Nucleus accumbens (tissue), 56 donors: ENCODE measurements at regions not wholly inside any gene's neighbourhood (a gene's known extent, or its start where the extent isn't known, plus 50 kb on each side); places are given as distances from the start of the nearest gene placed in this dataset.

Experiments
- DNase-seq, 56 donors: peaks; one replicate each; lab custom pipeline; 2025; lab: John Stamatoyannopoulos, UW

DNA sequence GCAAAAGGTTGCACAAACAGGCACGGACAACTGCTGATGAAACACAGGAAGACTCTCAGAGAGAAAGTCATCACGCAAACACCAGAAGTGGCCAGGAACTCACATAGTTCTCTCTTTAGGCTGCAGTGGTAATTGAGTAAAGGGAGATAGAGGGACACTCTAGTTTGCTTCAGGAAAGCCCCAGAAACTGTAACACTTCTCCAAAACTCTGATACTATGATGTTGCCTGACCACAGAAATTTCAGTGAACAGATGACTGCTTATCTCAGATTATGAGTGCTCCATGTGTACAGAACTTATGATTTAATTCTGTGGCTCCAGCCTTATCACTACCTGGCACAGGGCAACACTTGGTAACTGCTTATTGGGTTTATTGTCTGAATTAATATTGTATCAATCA is 311.5 kb upstream of the GYPC start:
- DNase-seq, result no peak

DNA sequence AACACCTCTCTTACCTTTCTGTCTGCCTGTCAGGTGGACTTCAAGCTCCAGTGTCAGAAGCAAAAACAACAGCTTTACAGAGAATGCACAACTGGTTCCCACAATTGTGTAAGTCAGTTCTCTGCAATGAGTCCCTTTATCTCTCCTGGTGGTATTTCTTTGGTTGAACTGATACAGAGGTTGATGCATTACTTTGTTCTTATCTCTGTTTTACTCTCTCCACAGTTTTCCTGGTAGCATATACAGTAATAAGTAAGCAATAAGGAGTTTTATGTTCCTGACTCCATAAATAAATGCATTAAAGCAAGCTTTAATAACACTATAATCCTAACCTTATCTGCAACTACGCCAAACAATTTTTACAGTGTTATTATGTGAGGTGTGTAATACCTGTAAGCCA is 310.3 kb upstream of the GYPC start:
- DNase-seq, result no peak

DNA sequence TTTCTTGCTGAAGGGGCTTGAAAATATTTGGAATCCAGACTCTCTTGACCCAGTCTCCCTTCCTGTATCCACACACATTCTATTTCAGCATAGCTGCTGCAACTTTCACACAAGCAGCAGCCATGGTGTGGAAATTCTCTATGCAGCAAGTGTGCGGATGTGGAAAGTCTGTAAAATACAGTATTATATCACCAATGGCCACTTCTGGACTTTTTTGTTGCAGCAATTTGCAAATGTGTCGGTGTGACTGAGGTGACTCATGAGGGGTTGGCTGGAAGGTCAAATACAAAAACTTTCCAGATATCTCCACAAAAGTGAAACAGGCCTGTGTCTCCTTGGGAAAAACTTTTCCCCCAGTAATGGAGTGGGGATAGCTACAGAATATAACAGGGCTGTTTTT is 299.3 kb upstream of the GYPC start:
- no peak for DNase-seq

DNA sequence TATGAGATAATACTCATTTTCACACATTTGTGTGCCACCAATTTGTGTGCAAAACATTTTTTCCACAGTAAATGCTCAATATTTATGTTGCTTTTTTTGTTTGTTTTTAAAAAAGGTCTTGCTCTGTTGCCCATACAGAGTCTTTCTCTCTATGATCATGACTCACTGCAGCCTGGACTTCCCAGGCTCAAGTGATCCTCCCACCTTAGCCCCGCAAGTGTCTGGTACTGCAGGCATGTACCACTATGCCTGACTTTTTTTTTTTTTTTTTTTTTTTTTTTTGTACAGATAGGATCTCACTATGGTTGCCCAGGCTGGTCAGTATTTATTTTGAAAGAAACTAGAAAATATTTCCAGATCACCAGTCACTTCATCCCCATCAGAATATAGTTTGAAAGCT is 297.8 kb upstream of the GYPC start:
- no peak for DNase-seq

DNA sequence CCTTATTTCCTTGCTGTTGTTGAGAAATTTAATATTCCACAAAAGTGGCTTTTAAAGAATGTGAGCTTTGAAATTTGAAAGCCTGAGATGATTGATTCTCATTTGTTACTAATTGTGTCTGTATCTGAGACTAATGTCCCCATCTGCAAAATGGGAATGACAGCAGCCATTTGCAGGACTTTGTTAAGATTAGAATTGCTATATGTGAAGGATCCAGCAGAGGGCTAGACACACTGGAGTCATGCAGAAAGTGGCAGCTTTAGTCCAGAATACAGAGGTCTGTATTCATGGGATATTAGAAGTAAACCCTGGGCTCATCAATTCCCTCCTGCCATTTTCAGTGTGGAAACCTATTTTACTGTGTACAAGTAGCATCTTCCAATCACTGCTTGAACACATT is 296.5 kb upstream of the GYPC start:
- DNase-seq, result no peak

DNA sequence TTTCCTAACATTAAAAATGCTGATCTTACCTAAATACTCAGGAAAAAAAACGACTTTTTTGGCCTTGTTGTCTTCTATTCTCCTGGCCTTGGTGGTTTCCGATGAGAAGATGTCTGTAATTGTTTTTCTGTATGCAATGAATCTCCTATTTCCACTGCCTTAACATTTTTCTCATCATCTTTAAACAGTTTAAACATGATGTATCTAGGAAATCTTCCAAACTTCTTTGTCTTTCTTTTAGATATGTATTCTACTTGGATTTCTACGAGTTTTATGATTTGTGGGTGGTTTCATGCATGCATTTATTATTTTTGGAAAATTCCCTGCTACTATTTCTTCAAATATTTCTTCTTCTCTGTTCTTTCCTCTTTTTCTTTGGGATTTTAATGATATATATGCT is 288.6 kb upstream of the GYPC start:
- DNase-seq, result no peak

DNA sequence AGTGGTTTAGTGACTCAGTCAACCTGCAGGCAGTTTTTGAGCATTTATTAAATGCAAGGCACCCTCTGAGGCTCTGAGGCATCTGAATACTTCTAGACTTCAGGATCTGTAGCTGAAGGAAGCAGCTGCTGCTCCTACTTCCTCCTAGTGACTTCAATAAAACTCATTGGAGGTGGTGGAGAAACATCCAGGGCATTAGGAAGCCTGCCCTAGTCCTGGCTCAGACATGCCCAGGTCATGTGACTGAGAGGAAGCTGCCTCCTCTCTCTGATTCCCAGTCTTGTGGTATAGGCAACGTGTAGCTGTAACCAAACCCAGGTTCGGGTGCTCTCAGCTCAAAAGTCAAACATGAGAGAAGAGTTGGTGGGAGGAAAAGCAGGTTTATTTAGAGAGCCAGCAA is 287.2 kb upstream of the GYPC start:
- peak in 5 of 56 donors; percentile 2 to 26 (median 5) for DNase-seq

DNA sequence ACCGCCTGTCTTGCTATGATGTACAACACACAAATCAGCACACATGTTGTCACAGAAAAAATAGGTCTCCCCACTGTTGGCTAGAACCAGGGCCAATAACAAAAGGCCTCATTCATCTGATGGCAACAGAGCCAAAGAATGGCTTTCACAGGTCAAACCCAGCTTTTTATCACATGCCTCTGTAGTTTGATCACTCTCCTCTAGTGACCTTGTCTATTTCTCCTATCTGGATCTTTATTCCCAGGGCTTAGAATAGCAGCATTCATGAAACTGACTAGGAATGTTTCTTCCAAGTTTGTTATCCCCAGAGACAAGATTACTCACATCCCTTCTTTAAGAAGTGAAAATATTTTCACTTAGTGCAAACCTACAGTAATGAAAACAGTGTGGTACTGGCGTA is 285.8 kb upstream of the GYPC start:
- no peak for DNase-seq

DNA sequence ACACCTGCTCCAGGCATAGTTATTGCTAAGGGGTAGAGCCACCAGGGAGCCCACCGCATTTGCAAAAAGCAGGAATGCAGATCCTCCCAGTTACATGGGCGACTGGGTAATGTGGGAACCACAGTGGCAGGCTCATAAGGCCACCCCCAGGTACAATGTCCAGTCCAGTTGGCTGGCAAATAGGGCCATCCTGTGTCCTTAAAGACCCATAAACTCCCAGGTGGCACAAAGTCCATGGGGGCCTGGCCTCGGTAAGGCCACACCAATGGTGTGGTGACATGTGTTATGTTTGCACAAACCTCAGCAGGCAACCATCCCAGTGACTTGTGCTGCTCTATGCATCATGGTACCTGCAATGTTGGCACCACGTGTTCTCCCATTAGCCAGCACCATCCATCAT is 283.6 kb upstream of the GYPC start:
- DNase-seq, result no peak

DNA sequence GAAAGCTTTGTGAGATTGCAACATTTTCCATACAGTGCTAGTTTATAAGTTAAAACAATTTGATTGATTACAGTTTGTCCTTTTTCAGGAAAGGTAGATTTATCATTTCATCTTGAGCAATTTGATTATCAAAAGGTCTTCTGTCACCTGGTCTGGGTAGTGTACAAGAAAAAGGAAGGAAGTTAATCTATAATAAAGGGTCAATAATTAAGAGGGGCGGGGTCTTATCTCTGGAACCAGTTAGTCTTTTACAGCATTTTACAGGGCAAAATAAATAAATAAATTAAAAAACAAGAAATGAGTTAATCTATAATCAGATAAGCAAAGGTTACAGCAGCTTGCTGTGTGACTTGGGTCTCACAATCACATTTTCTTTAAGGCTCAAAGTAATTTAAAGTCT is 277.8 kb upstream of the GYPC start:
- DNase-seq, result no peak

DNA sequence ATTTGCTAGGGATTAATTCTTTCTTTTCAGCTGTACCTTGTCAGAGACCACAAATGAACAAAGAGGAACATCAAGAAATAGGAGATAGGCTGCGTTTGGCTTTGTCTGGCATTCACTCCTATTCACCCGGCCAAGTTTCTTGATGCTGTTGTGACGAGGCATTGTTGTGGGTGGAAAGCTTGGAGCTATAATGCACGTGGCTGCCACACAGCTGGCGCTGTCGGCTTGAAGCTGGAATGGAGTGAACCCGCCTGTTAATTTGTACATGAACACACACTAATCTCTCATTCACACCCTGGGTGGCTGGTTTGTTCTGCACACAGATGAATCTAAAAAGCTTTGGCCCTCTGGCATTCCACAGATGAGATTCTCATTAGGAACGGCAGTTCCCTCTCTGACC is 274.9 kb upstream of the GYPC start:
- peak in 20 of 56 donors; percentile 6 to 58 (median 24) for DNase-seq

DNA sequence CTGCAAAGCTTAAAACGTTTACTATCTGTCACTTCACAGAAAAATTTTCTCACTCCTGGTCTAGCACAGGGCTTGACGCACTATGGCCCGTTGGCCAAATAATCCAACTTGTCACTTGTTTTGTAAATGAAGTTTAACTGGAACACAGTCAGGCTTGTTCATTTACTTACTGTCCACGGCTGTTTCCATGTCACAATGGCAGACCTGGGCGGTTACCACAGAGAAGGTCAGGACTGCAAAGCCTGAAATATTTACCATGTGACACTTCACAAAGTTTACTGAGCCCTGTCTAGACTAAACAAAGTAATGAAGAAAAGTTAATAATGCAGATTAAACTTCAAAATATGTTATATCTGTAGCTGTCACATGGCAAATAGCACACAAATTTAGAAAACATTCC is 273.0 kb upstream of the GYPC start:
- no peak for DNase-seq

DNA sequence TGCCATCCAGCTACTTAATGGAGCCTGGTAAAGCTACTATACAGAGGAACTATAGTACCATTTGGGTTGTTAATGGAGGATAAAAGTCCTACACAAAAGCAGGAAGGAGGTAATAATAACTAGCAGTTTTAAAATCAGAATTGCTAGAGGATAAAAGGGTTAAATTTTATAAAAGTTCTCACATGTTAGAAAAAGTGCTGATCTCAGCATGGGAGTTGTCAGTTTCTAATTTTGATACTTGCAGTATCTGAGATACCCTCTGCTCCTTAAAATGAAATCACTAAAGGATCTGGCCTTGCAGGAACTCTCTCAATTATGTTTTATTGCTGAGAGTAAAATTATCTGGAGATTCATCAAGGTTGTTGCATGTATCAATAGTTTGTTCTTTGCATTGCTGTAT is 272.2 kb upstream of the GYPC start:
- DNase-seq, result no peak

DNA sequence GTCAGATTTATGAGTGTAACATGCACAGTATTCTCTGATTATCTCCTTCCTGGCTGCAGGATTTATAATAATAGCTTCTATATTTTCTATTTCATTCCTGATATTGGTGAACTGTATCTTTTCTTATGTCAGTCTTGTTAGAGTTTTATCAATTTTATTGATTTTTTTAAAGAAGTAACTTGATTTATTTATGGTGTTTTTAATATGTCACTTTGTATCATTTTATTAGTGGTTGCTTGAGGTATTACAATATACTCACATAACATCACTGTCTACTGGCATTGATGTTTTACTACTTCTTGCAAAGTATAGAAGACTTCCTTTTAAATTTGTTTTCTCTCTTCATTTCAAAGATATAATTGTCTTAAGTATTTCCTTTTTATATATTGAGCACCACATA is 270.5 kb upstream of the GYPC start:
- no peak for DNase-seq

DNA sequence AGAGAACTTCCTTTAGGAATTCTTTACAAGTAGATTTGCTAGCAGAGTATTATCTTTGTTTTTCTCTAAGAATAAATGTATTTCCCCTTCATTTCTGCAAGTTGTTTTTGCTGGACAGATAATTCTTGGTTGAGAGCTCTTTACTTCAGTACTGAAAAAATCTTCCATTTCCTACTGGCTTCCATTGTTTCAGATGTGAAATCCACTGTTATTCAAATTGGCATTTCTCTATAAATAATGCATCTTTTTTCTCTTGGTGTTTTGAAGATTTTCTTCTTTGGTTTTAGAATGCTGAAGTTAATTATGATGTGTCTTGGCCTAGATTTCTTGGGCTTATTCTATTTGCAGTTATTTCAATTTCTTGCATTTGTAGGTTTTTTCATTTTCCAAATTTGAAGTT is 270.0 kb upstream of the GYPC start:
- no peak for DNase-seq

DNA sequence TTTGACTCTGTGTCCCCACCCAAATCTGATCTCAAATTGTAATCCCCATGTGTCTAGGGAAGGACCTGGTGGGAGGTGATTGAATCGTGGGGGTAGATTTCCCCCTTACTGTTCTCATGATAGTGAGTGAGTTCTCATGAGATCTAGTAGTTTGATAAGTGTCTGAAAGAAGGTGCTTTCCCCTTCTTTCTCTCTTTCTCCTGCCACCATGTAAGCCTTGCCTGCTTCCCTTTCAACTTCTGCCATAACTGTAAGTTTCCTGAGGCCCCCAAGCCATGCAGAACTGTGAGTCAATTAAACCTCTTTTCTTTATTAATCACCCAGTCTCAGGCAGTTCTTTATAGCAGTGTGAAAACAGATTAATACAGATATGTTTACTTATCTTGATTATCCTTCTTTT is 266.5 kb upstream of the GYPC start:
- no peak for DNase-seq

DNA sequence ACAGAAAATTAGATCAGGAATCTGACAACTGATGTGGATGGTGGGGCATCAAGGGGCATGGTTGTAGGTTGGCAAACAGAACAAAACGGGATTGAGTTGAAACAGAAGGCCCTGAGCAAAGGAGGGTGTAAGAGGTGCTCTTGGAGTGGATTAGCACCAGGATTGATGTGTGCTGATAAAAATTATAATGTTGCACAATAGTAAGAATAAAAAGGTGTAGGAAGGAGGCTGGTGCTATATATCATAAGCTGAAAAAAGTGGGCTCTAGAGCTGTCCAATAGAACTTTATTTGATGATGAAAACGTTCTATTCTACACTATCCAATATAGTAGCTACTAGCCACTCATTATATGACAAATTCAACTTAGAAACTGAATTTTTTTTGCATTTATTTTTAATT is 263.1 kb upstream of the GYPC start:
- DNase-seq, result no peak

DNA sequence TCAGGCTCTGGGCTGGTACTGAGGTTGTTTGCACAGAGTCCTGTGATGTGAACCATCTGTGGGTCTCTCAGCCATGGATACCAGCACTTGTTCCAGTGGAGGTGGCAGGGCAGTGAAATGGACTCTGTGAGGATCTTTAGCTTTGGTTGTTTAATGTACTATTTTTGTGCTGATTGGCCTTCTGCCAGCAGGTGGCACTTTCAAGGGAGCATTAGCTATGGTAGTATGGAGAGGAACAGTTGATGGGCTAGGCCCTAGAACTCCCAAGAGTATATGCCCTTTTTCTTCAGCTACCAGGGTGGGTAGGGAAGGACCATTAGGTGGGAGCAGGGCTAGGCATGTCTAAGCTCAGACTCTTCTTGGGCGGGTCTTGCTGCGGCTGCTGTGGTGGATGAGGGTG is 257.0 kb upstream of the GYPC start:
- no peak for DNase-seq

DNA sequence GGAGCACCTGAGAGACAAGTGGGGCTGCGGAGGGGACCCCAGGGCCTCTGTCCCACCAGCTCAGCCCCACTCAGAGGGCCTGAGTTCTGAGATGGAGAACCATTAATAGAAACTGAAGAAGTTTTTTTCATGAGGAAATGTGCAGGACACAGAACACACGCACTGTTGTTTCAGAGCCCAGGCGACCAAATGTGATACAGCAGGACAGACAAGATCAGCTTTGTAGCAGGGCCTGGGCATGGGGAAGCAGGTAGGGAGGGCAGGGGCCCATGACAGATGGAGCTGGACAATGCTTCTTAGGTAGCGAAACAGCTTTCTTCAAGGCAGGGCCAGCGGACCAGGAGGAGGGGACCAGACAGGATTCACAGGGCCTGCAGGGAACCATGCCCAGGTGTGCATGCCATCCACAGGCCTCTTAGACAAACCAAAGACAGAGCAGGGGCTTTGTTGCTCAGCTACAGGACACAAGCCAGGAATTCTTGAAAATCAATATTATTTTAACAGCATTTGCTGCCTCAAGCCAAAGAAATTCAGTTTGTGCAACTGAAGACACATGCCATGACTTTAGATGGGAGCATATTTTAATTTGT is 252.8 kb upstream of the GYPC start:
- DNase-seq, result no peak

DNA sequence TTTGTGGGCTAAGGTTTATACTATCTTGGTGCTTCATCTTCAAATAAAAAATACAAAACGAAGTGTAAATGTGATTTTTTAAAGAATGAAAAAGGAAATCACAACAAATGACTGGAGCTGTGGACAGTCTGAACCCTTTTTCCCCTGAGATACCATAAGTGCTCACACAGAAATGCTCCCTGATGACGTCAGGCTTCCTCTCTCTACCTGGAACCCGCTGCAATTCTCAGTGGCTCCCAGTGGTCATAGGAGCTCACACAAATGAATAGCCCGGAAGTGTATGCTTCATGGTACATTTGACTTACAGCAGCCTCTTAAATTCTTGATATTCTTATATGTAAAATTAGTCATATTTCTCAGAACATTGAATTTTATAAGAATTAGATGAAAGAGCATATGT is 249.7 kb upstream of the GYPC start:
- DNase-seq, result no peak

DNA sequence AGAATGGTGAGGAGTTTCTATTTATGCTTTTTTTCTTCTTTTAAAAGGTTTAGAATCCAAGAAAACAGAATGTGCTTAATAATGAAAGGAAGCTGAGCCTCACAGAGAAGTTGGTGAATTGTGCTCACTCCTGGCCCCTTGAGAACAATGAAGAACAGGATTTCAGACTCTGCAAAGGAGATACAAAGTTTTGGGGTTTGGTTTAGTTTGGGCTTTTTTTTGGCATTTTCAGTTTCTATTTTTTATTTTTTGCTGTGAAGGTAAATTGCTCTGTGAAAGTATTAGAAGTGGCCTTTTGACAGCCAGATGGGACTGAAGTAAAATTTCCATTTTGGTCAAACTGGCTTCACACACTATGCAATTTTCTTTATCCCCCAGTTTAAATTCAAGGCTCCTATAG is 247.3 kb upstream of the GYPC start:
- no peak for DNase-seq

DNA sequence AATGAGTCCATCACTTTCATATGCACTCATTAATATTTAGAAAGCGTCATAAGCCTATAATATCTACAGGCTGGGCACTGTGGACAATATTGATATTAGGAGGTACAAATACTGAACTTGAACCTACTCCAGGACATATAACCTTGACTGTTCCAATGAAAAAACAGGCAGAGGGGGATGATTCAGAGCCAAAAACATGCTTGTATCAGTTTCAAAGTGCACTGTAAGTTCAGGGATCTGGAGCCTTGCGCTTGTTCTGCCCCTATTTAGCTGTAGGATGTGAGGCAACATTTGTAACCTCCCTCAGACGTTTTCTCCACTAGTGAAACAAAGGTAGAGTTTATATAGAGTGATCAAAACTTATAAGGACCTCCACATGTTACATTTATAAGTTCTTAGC is 246.1 kb upstream of the GYPC start:
- no peak for DNase-seq

DNA sequence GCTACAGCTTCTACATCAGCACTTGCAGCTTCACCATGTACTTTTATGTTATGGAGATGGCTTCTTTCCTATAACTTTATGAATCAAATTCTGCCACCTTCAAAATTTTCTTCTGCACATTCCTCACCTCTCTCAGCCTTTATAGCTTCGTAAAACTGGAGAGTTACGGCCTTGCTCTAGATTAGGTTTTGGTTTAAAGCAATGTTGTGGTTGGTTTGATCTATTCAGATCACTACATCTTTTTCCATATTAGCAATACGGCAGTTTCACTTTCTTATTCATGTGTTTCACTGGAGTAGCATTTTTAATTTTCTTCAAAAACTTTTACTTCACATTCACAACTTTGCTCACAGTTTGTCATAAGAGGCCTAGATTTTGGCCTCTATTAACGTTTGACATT is 242.9 kb upstream of the GYPC start:
- no peak for DNase-seq

DNA sequence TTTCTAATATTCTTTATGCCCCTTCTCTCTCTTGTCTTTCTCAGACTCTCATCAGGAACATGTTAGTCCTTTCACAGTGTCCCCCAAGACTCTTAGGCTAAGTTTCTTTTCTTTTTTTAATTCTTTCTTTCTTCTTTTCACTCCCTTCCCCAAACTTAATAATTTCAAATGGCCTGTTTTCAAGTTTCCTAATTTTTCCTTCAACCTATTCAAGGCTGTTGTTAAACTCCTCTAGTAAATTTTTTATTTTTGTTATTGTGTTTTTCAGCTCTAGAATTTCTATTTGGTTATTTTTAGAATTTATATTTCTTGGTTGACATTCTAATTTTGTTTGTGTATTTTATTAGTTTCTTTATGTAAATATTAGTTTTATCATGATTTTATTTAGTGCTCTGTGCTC is 236.6 kb upstream of the GYPC start:
- no peak for DNase-seq
